OCI-LY7 (cell line): ENCODE measurements at regions not wholly inside any gene's neighbourhood (a gene's known extent, or its start where the extent isn't known, plus 50 kb on each side); places are given as distances from the start of the nearest gene placed in this dataset.

Experiments used
- BruUV-seq: library from RNA; stranded (reverse); fragments of 400-500 nt; replicated peaks from 2 replicates; lab custom pipeline; 2021; lab: Mats Ljungman, UMichigan
- CTCF ChIA-PET: fragments of 300-600 bp; sonication (Branson Sonifier 250); formaldehyde crosslinking; loops from one replicate; lab custom pipeline; 2022; ENCODE audit warnings: antibody characterized with exemption; ENCODE audit not compliant: unreplicated experiment; lab: Charles Lee
- POLR2A ChIA-PET: fragments of 300-600 bp; sonication (Branson Sonifier 250); formaldehyde crosslinking; loops from one replicate; lab custom pipeline; 2022; ENCODE audit warnings: antibody characterized with exemption; lab: Charles Lee
- DNase-seq: peaks from one replicate; pipeline ENCODE4 v3.0.0-alpha.2; 2015; ENCODE audit warnings: low spot score
- H2AFZ ChIP-seq: fragments of 200-600 bp; sonication (generic), shearing (Covaris generic); 2 replicates; pipeline ENCODE4 v1.6.1; 2014; ENCODE audit warnings: mild to moderate bottlenecking, antibody characterized with exemption, low read length, moderate library complexity
- H3K27ac ChIP-seq: fragments of 200-600 bp; sonication (generic); 2 replicates; pipeline ENCODE4 v1.5.1; 2014; ENCODE audit warnings: mixed run types, low read depth, mild to moderate bottlenecking, moderate library complexity, low read length, inconsistent platforms; ENCODE audit not compliant: poor library complexity, severe bottlenecking
- H3K36me3 ChIP-seq: fragments of 200-600 bp; sonication (generic); 2 replicates; pipeline ENCODE4 v1.6.1; 2014; ENCODE audit warnings: mild to moderate bottlenecking, antibody characterized with exemption, low read length, moderate library complexity, mixed read lengths; ENCODE audit not compliant: insufficient read depth
- H3K4me1 ChIP-seq: fragments of 200-600 bp; sonication (generic); 2 replicates; pipeline ENCODE4 v1.5.1; 2014; ENCODE audit warnings: mild to moderate bottlenecking, low read length; ENCODE audit not compliant: insufficient read depth, poor library complexity, severe bottlenecking
- H3K4me2 ChIP-seq: fragments of 200-600 bp; sonication (generic); 2 replicates; pipeline ENCODE4 v1.6.1; 2014; ENCODE audit warnings: mild to moderate bottlenecking, low read length
- H3K4me3 ChIP-seq: fragments of 200-600 bp; sonication (generic); 2 replicates; pipeline ENCODE4 v1.5.1; 2014; ENCODE audit warnings: mild to moderate bottlenecking, low read depth, low read length; ENCODE audit not compliant: poor library complexity, severe bottlenecking
- H3K79me2 ChIP-seq: fragments of 200-600 bp; sonication (generic); 2 replicates; pipeline ENCODE4 v1.6.1; 2016; ENCODE audit warnings: low read depth, mild to moderate bottlenecking, low read length, moderate library complexity, mixed read lengths; ENCODE audit not compliant: insufficient read depth
- H3K9me2 ChIP-seq: fragments of 200-600 bp; sonication (generic); 2 replicates; pipeline ENCODE4 v1.6.1; 2016; ENCODE audit warnings: mild to moderate bottlenecking, low read length, mixed read lengths; ENCODE audit not compliant: insufficient read depth
- H3K9me3 ChIP-seq: fragments of 200-600 bp; sonication (generic); 2 replicates; pipeline ENCODE4 v1.6.1; 2014; ENCODE audit warnings: mild to moderate bottlenecking, mixed run types, low read length, mixed read lengths
- H4K20me1 ChIP-seq: fragments of 200-600 bp; sonication (generic); 2 replicates; pipeline ENCODE4 v1.6.1; 2014; ENCODE audit warnings: mild to moderate bottlenecking, antibody characterized with exemption, low read length, moderate library complexity, mixed read lengths; ENCODE audit not compliant: insufficient read depth
- EZH2phosphoT487 ChIP-seq: fragments of 200-600 bp; sonication (generic); IDR thresholded peaks from 2 replicates; pipeline ENCODE4 v1.6.1; 2018; ENCODE audit warnings: low read depth, borderline replicate concordance, mild to moderate bottlenecking, mixed run types, antibody characterized with exemption, low read length, moderate library complexity, mixed read lengths
- intact Hi-C: fragments of 100-400 bp; cut with micrococcal nuclease; formaldehyde crosslinking; loops from one replicate; pipeline ENCODE4 v1.10.0; 2022; ENCODE audit not compliant: unreplicated experiment
- TF ChIP-seq, protein P1 (sequence below): fragments of 200-600 bp; sonication (generic); conservative IDR thresholded peaks from 2 replicates; pipeline ENCODE4 v1.5.1; 2014; ENCODE audit warnings: mild to moderate bottlenecking, antibody characterized with exemption, low read length, moderate library complexity, mixed read lengths

DNA sequence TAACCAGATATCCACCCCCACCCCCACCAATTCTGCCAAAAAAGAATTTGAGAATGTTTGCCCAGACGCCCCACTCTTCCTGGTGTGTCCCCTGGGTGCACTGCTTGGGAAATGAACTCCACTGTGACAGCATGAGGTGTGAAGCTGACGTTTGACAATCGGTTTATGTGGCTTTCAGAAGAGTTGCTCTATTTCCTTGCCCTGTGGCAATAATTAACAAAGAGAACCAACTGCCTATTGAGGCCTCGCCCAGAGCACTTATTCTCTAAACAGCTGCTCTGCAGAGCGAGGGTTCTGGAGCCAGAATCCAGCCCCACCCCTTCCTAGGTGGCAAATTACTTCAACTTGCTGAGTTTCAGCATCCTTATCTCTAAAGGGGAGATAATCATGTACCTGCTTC, 115.8 kb upstream of the SIX3 start:
- Histone ChIP-seq H3K9me2 (no peaks in the 10 kb centered on the region), H3K9me3 (no peaks in the 10 kb centered on the region), H3K79me2 (no peaks in the 10 kb centered on the region), H3K4me2 (no peak overlapping the region), H2AFZ (no peak overlapping the region), H3K27ac (no peak overlapping the region), H3K4me3 (no peak overlapping the region), H3K4me1 (no peaks in the 10 kb centered on the region), H3K36me3 (no peaks in the 10 kb centered on the region), H4K20me1 (no peaks in the 10 kb centered on the region)
- intact Hi-C loops = no loop called here
- BruUV-seq = no TSS peak
- ChIA-PET CTCF (no interaction called here), POLR2A (no interaction called here)
- DNase-seq = no peak
- no peak for TF ChIP-seq EZH2phosphoT487
- TF ChIP-seq, protein P1, sequence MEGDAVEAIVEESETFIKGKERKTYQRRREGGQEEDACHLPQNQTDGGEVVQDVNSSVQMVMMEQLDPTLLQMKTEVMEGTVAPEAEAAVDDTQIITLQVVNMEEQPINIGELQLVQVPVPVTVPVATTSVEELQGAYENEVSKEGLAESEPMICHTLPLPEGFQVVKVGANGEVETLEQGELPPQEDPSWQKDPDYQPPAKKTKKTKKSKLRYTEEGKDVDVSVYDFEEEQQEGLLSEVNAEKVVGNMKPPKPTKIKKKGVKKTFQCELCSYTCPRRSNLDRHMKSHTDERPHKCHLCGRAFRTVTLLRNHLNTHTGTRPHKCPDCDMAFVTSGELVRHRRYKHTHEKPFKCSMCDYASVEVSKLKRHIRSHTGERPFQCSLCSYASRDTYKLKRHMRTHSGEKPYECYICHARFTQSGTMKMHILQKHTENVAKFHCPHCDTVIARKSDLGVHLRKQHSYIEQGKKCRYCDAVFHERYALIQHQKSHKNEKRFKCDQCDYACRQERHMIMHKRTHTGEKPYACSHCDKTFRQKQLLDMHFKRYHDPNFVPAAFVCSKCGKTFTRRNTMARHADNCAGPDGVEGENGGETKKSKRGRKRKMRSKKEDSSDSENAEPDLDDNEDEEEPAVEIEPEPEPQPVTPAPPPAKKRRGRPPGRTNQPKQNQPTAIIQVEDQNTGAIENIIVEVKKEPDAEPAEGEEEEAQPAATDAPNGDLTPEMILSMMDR = no peak

- TF ChIP-seq, protein P1 = no peak
- TF ChIP-seq EZH2phosphoT487 = no peak
- H2AFZ ChIP-seq = no peak overlapping the region
- H3K36me3 ChIP-seq = no peaks in the 10 kb centered on the region
- H3K4me1 ChIP-seq = no peaks in the 10 kb centered on the region
- H4K20me1 ChIP-seq = no peaks in the 10 kb centered on the region
- intact Hi-C loops = no loop called here
- no peak overlapping the region for H3K4me3 ChIP-seq
- ChIA-PET POLR2A (no interaction called here), CTCF (no interaction called here)
- H3K9me2 ChIP-seq = no peaks in the 10 kb centered on the region
- DNase-seq = no peak
- no peak overlapping the region for H3K4me2 ChIP-seq
- no peak overlapping the region for H3K27ac ChIP-seq
- H3K79me2 ChIP-seq = no peaks in the 10 kb centered on the region
- no peaks in the 10 kb centered on the region for H3K9me3 ChIP-seq
- no TSS peak for BruUV-seq
These were observed 114.9 kb upstream of the SIX3 start for GRCh38 chr2:44826601-44827000.

GRCh38 chr2:44829771-44830170, 111.7 kb upstream of the SIX3 start:
- intact Hi-C loops = no loop called here
- no TSS peak for BruUV-seq
- POLR2A ChIA-PET = no interaction called here

More at GRCh38 chr2:44829771-44830170, 111.7 kb upstream of the SIX3 start:
- Histone ChIP-seq H3K9me3 (no peaks in the 10 kb centered on the region), H3K4me3 (no peak overlapping the region), H3K27ac (no peak overlapping the region), H3K79me2 (no peaks in the 10 kb centered on the region), H3K4me1 (no peaks in the 10 kb centered on the region), H2AFZ (no peak overlapping the region), H3K4me2 (no peak overlapping the region), H3K9me2 (no peaks in the 10 kb centered on the region), H3K36me3 (no peaks in the 10 kb centered on the region), H4K20me1 (no peaks in the 10 kb centered on the region)
- TF ChIP-seq EZH2phosphoT487 = no peak
- TF ChIP-seq, protein P1 = no peak
- CTCF ChIA-PET = no interaction called here
- no peak for DNase-seq
